Spinal cord (tissue), 9 donors: ENCODE measurements at regions not wholly inside any gene's neighbourhood (a gene's known extent, or its start where the extent isn't known, plus 50 kb on each side); places are given as distances from the start of the nearest gene placed in this dataset.

Source experiments
- DNase-seq, 6 donors: peaks; one replicate each; pipeline versions ENCODE4 v3.0.0 to v3.0.0-alpha.2; 2013 to 2015; ENCODE audit warnings: low spot score in 6 of 6, low read depth in 4 of 6
- H3K27ac ChIP-seq: one replicate; pipeline ENCODE4 v1.5.1; 2013; ENCODE audit warnings: low read depth, low read length, control low read depth
- H3K27me3 ChIP-seq: one replicate; pipeline ENCODE4 v1.6.1; 2013; ENCODE audit warnings: low read length; ENCODE audit not compliant: control insufficient read depth, insufficient read depth
- H3K36me3 ChIP-seq: one replicate; pipeline ENCODE4 v1.6.1; 2013; ENCODE audit warnings: low read length; ENCODE audit not compliant: control insufficient read depth, insufficient read depth
- H3K4me1 ChIP-seq: one replicate; pipeline ENCODE4 v1.6.1; 2013; ENCODE audit warnings: low read length; ENCODE audit not compliant: control insufficient read depth, insufficient read depth
- H3K4me3 ChIP-seq: one replicate; pipeline ENCODE4 v1.5.1; 2013; ENCODE audit warnings: low read depth, low read length, control low read depth
- H3K9me3 ChIP-seq: one replicate; pipeline ENCODE4 v1.6.1; 2013; ENCODE audit warnings: low read length; ENCODE audit not compliant: control insufficient read depth, insufficient read depth
- WGBS: methylation state at CpG from one replicate; pipeline ENCODE4 v1.1.5; 2013; ENCODE audit warnings: missing lambda C conversion rate; ENCODE audit not compliant: insufficient coverage; 5-methylcytosine and 5-hydroxymethylcytosine counted together
- donor health status: healthy.

- Histone ChIP-seq H3K36me3 (no peaks in the 10 kb centered on the region), H3K9me3 (no peaks in the 10 kb centered on the region), H3K4me3 (no peak overlapping the region), H3K4me1 (no peaks in the 10 kb centered on the region), H3K27me3 (no peaks in the 10 kb centered on the region), H3K27ac (no peak overlapping the region)
- DNase-seq: no peak
- no CpG with 5 or more reads among the region's 2 CpGs for WGBS
Observed at GRCh38 chr4:175297965-175298565, 379.9 kb downstream of the ADAM29 start.

- DNase-seq: no peak
- H3K36me3 ChIP-seq: no peaks in the 10 kb centered on the region
- no peaks in the 10 kb centered on the region for H3K9me3 ChIP-seq
- H3K4me1 ChIP-seq: no peaks in the 10 kb centered on the region
- no peaks in the 10 kb centered on the region for H3K27me3 ChIP-seq
- H3K27ac ChIP-seq: no peak overlapping the region
- H3K4me3 ChIP-seq: no peak overlapping the region
Observed at GRCh38 chr4:175306436-175306835, 388.3 kb downstream of the ADAM29 start.

GRCh38 chr4:175307326-175307725 lies 389.2 kb downstream of the ADAM29 start:
- H3K27ac ChIP-seq: no peak overlapping the region
- H3K36me3 ChIP-seq: no peaks in the 10 kb centered on the region
- no peaks in the 10 kb centered on the region for H3K27me3 ChIP-seq
- no peaks in the 10 kb centered on the region for H3K9me3 ChIP-seq
- no peak overlapping the region for H3K4me3 ChIP-seq
- H3K4me1 ChIP-seq: no peaks in the 10 kb centered on the region
- no CpG with 5 or more reads among the region's 1 CpG for WGBS
- peak in 1 of 6 donors; percentile 21 for DNase-seq

GRCh38 chr4:175308236-175308635 lies 390.1 kb downstream of the ADAM29 start:
- WGBS: 88% methylated on average over 1 of the region's 5 CpGs
- Histone ChIP-seq H3K4me3 (no peak overlapping the region), H3K4me1 (no peaks in the 10 kb centered on the region), H3K9me3 (no peaks in the 10 kb centered on the region), H3K27ac (no peak overlapping the region), H3K27me3 (no peaks in the 10 kb centered on the region), H3K36me3 (no peaks in the 10 kb centered on the region)
- no peak for DNase-seq

- Histone ChIP-seq H3K4me1 (no peaks in the 10 kb centered on the region), H3K4me3 (no peak overlapping the region), H3K9me3 (no peaks in the 10 kb centered on the region), H3K36me3 (no peaks in the 10 kb centered on the region), H3K27me3 (no peaks in the 10 kb centered on the region), H3K27ac (no peak overlapping the region)
- no peak for DNase-seq
- no CpG with 5 or more reads among the region's 3 CpGs for WGBS
Observed at GRCh38 chr4:175309041-175309440, 390.9 kb downstream of the ADAM29 start.

- peak in 2 of 6 donors; percentile 18 to 48 for DNase-seq
- Histone ChIP-seq H3K27me3 (no peaks in the 10 kb centered on the region), H3K27ac (no peak overlapping the region), H3K4me1 (no peaks in the 10 kb centered on the region), H3K9me3 (no peaks in the 10 kb centered on the region), H3K4me3 (no peak overlapping the region), H3K36me3 (no peaks in the 10 kb centered on the region)
- 70% methylated on average over 5 of the region's 5 CpGs for WGBS
Observed at GRCh38 chr4:175325230-175325629, 407.1 kb downstream of the ADAM29 start.

GRCh38 chr4:175326796-175327195 lies 408.6 kb downstream of the ADAM29 start:
- no peaks in the 10 kb centered on the region for H3K9me3 ChIP-seq
- H3K27me3 ChIP-seq: no peaks in the 10 kb centered on the region
- DNase-seq: no peak
- H3K27ac ChIP-seq: no peak overlapping the region
- no peak overlapping the region for H3K4me3 ChIP-seq
- WGBS: 58% methylated on average over 3 of the region's 3 CpGs
- no peaks in the 10 kb centered on the region for H3K4me1 ChIP-seq
- H3K36me3 ChIP-seq: no peaks in the 10 kb centered on the region

- H3K4me3 ChIP-seq: no peak overlapping the region
- 94% methylated on average over 2 of the region's 2 CpGs for WGBS
- H3K27me3 ChIP-seq: no peaks in the 10 kb centered on the region
- H3K4me1 ChIP-seq: no peaks in the 10 kb centered on the region
- no peaks in the 10 kb centered on the region for H3K9me3 ChIP-seq
- no peak for DNase-seq
- H3K27ac ChIP-seq: no peak overlapping the region
- no peaks in the 10 kb centered on the region for H3K36me3 ChIP-seq
Observed at GRCh38 chr4:175330236-175330635, 412.1 kb downstream of the ADAM29 start.

- WGBS: 80% methylated on average over 1 of the region's 2 CpGs
- Histone ChIP-seq H3K9me3 (no peaks in the 10 kb centered on the region), H3K27me3 (no peaks in the 10 kb centered on the region), H3K27ac (no peak overlapping the region), H3K4me1 (no peaks in the 10 kb centered on the region), H3K36me3 (no peaks in the 10 kb centered on the region), H3K4me3 (no peak overlapping the region)
- DNase-seq: no peak
Observed at GRCh38 chr4:175330652-175331051, 412.5 kb downstream of the ADAM29 start.

GRCh38 chr4:175335331-175335730 lies 417.2 kb downstream of the ADAM29 start:
- no peaks in the 10 kb centered on the region for H3K9me3 ChIP-seq
- H3K4me1 ChIP-seq: no peaks in the 10 kb centered on the region
- H3K4me3 ChIP-seq: no peak overlapping the region
- H3K36me3 ChIP-seq: no peaks in the 10 kb centered on the region
- no peaks in the 10 kb centered on the region for H3K27me3 ChIP-seq
- DNase-seq: no peak
- no peak overlapping the region for H3K27ac ChIP-seq
